HUES6 (cell line): ENCODE measurements at regions not wholly inside any gene's neighbourhood (a gene's known extent, or its start where the extent isn't known, plus 50 kb on each side); places are given as distances from the start of the nearest gene placed in this dataset.
"Not testable (repeated sequence)": the region's sequence is repeated elsewhere in the genome, so short reads cannot be mapped to it uniquely, and the experiment has no call there.

ENCODE experiments used
- H3K27ac ChIP-seq: 2 replicates; pipeline ENCODE4 v1.7.0; 2013; ENCODE audit warnings: low read depth, mild to moderate bottlenecking, low read length, inconsistent platforms
- H3K27me3 ChIP-seq: 2 replicates; pipeline ENCODE4 v1.6.1; 2013; ENCODE audit warnings: low read length; ENCODE audit not compliant: control insufficient read depth, insufficient read depth
- H3K36me3 ChIP-seq: 2 replicates; pipeline ENCODE4 v1.6.1; 2013; ENCODE audit warnings: low read length; ENCODE audit not compliant: control insufficient read depth, insufficient read depth
- H3K4me1 ChIP-seq: 2 replicates; pipeline ENCODE4 v1.6.1; 2013; ENCODE audit warnings: low read length; ENCODE audit not compliant: control insufficient read depth, insufficient read depth
- H3K4me3 ChIP-seq: 2 replicates; pipeline ENCODE4 v1.5.1; 2013; ENCODE audit warnings: low read depth, low read length
- H3K9ac ChIP-seq: one replicate; pipeline ENCODE4 v1.6.1; 2013; ENCODE audit warnings: mild to moderate bottlenecking, low read length
- H3K9me3 ChIP-seq: 2 replicates; pipeline ENCODE4 v1.6.1; 2013; ENCODE audit warnings: low read depth, low read length; ENCODE audit not compliant: control insufficient read depth, insufficient read depth

DNA sequence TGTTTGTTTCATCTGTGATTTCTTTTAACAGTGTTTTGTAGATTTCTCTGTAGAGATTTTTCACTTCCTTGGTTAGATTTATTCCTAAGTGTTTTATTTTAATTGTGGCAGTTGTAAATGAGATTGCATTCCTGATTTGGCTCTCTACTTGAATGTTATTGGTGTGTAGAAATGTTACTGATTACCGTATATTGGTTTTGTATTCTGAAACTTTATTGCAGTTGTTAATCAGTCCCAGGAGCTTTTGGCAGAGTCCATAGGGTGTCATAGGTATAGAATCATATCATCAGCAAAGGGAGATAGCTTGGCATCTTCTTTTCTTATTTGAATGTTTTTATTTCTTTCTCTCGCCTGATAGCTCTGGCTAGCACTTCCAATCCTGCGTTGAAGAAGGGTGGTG, 1386.7 kb downstream of the SLITRK5 start:
- no peaks in the 10 kb centered on the region for H3K27me3 ChIP-seq
- H3K9ac ChIP-seq: no peak overlapping the region
- no peak overlapping the region for H3K27ac ChIP-seq
- no peaks in the 10 kb centered on the region for H3K36me3 ChIP-seq
- no peaks in the 10 kb centered on the region for H3K4me1 ChIP-seq
- H3K4me3 ChIP-seq: no peak overlapping the region
- H3K9me3 ChIP-seq: no peaks in the 10 kb centered on the region

DNA sequence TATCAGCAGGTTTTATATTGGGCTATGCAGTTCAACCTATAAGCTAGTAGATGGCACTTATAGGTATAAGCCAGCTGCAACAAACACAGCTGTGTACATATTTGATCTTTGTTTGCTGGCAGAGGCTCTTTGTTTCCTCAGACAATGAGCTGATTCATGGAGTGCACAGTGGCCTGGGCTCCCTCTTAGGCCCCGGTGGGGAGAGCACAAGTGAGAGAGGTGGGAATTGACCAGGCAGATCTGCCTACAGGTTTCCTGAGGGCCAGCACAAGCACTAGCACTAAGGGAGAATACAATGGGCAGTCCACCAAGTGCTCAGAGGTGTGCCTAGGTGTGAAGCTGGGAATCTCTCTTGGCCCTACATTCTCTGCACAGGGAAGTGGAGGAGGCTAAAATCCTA, 1390.7 kb downstream of the SLITRK5 start:
- no peak overlapping the region for H3K4me3 ChIP-seq
- H3K4me1 ChIP-seq: no peaks in the 10 kb centered on the region

DNA sequence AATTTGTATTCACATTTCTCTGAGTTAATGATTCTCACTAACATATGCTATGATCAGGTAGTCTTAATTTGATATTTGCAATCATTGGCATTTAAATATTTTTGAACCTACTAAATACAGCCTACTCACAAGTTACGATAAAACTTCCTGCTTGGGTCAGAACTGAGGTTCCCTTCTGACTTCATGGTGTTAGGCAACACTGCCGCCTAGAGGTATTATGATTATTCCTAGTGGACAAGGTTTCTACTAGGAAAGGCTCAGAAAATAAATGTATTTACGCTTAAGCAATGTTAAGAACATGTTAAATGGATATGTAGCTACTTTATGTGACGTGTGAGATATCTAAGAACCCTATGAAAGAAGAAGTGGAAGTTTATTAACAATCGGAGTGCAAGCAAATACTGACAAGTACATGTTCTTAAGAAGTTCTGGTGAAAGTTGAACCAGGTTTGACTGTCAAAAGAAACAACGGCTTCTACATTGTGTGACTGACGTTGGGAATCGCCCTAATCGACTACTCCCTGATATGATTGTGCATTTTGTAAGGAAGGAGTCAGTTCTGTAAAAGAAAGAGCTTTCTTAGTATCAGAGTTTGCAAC, 1395.8 kb downstream of the SLITRK5 start:
- H3K4me3 ChIP-seq: no peak overlapping the region
- no peaks in the 10 kb centered on the region for H3K9me3 ChIP-seq
- H3K9ac ChIP-seq: no peak overlapping the region
- H3K36me3 ChIP-seq: no peaks in the 10 kb centered on the region
- H3K27ac ChIP-seq: no peak overlapping the region
- no peaks in the 10 kb centered on the region for H3K4me1 ChIP-seq
- no peaks in the 10 kb centered on the region for H3K27me3 ChIP-seq

More for the DNA sequence above, 1390.7 kb downstream of the SLITRK5 start:
- no peaks in the 10 kb centered on the region for H3K9me3 ChIP-seq
- H3K27me3 ChIP-seq: no peaks in the 10 kb centered on the region
- H3K9ac ChIP-seq: no peak overlapping the region
- no peaks in the 10 kb centered on the region for H3K36me3 ChIP-seq
- H3K27ac ChIP-seq: no peak overlapping the region

DNA sequence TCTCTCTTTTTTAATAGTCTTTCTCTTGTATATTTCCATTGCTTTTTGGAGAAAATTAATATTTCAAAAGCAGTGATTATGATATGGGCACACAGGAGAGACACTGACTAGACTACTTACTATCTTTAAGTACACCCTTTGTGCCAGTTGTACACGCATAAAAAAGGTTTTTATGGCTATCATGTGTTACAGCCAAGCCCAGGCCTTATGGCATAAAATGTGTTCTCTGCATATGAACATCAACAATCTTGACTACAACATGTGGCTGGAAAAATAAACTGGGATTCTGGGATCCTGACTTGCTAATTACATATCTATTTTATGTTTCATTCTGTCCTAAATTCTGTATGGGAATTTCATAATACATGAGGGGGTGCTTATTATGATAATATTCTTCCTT, 1401.8 kb downstream of the SLITRK5 start:
- no peak overlapping the region for H3K9ac ChIP-seq
- H3K4me3 ChIP-seq: no peak overlapping the region
- H3K36me3 ChIP-seq: no peaks in the 10 kb centered on the region
- no peaks in the 10 kb centered on the region for H3K9me3 ChIP-seq
- H3K4me1 ChIP-seq: peaks cover under 1% of the 10 kb centered on the region; the same call in 1 of the 2 replicates
- no peak overlapping the region for H3K27ac ChIP-seq
- no peaks in the 10 kb centered on the region for H3K27me3 ChIP-seq

DNA sequence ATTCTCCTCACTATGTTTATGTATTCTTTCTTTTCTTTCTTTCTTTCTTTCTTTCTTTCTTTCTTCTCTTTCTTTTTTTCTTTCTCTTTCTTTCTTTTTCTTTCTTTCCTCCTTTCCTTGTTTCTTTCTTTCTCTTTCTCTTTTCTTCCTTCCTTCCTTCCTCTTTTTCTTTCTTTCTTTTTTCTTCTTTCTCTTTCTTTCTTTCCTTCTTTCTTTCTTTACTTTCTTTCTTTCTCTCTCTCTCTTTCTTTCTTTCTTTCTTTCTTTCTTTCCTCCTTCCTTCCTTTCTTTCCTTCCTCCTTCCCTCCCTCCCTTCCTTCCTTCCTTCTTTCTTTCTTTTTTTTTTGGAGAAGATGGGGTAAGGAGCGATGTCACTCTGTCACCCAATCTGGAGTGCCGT, 1405.5 kb downstream of the SLITRK5 start:
- Histone ChIP-seq H3K9me3 (no peaks in the 10 kb centered on the region), H3K27ac (no peak overlapping the region), H3K4me1 (peaks cover 3% of the 10 kb centered on the region; the same call in 1 of the 2 replicates), H3K27me3 (no peaks in the 10 kb centered on the region), H3K4me3 (no peak overlapping the region), H3K9ac (no peak overlapping the region), H3K36me3 (no peaks in the 10 kb centered on the region)

DNA sequence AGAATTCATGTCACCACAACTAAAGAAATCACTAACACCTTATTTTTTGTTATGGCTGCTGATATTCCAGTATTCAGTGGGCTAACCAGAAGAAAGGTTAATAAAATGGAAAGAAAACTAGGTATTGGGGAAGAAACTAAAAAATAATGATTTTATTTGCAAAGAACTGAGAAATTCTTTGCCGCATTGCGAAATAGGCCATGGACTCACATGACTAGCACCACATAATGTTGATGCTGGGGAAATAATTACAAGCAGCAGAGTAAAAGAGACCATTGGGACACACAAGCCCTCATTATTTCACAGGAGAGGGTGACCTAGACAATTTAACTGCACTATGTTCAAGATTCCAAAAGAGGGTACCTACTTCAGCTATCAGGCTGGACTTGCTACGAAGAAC, 1411.5 kb downstream of the SLITRK5 start:
- no peaks in the 10 kb centered on the region for H3K27me3 ChIP-seq
- H3K9ac ChIP-seq: no peak overlapping the region
- H3K4me3 ChIP-seq: no peak overlapping the region
- H3K9me3 ChIP-seq: no peaks in the 10 kb centered on the region
- peaks cover 3% of the 10 kb centered on the region; the same call in 1 of the 2 replicates for H3K4me1 ChIP-seq
- H3K36me3 ChIP-seq: no peaks in the 10 kb centered on the region
- H3K27ac ChIP-seq: no peak overlapping the region

DNA sequence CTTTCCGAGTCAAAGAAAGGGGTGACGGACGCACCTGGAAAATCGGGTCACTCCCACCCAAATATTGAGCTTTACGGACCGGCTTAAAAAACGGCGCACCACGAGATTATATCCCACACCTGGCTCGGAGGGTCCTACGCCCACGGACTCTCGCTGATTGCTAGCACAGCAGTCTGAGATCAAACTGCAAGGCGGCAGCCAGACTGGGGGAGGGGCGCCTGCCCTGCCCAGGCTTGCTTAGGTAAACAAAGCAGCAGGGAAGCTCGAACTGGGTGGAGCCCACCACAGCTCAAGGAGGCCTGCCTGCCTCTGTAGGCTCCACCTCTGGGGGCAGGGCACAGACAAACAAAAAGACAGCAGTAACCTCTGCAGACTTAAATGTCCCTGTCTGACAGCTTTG, 1416.9 kb downstream of the SLITRK5 start:
- H3K27ac ChIP-seq, H3K4me1 ChIP-seq, H3K36me3 ChIP-seq, H3K27me3 ChIP-seq, H3K9ac ChIP-seq, H3K9me3 ChIP-seq: not testable (repeated sequence)
- peak overlapping the region; percentile 45; the same call in 1 of the 2 replicates for H3K4me3 ChIP-seq

DNA sequence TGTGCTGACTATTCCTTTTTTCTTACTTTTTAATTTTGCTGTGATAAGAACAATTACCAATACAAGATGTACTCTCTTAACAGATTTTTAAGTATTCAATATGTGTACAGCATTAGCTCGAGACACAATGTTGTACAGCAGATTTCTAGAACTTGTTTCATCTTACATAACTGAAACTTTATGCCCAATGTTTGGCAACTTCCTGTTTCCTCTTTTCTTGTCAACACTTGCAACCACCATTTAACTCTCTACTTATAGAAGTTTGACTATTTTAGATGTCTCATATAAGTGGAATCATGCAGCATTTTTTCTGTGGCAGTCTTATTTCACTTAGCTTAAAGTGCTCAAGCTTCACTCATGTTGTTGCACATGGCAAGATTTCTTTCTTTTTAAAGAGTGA, 1426.8 kb downstream of the SLITRK5 start:
- Histone ChIP-seq H3K27me3 (no peaks in the 10 kb centered on the region), H3K27ac (no peak overlapping the region), H3K4me1 (no peaks in the 10 kb centered on the region), H3K36me3 (no peaks in the 10 kb centered on the region), H3K4me3 (no peak overlapping the region), H3K9ac (no peak overlapping the region), H3K9me3 (no peaks in the 10 kb centered on the region)

DNA sequence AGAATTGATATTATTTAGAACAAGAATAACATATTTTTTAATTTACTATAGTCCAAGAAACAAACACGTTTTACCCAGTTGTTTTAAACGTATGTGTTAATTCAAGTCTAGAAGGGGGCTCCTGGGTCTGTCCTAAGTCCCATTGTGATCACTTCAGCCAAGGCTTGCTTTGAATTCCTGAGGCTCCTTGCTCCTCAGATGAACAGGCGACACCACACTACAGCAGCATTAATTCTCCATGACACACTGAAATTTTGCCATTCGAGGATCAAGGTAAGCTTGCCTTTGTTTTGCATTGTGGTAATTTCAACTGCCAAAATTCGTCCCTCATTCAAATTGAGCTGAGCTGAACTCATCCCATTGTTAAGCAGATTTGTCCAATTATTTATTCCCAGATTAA, 1442.6 kb downstream of the SLITRK5 start:
- Histone ChIP-seq H3K27ac (no peak overlapping the region), H3K9ac (no peak overlapping the region), H3K9me3 (no peaks in the 10 kb centered on the region)

DNA sequence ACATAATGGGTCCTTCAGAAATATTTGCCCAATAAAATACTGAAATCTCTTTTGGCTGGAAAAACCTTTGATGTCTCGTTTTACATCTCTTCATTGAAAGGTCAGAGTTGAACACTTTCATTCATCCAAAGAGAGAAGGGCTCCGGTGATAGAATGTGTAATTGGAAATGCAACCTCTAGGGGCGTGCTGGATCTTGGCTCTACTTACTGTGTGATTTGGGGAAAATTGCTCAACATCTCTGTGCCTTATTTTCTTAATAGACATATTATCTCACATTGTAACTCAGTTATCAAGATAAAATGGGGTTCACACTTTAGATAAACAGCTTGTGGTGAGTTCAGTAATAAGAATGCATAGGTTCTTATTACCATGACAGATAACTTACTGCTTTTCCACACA, 1444.1 kb downstream of the SLITRK5 start:
- no peak overlapping the region for H3K4me3 ChIP-seq
- no peak overlapping the region for H3K27ac ChIP-seq
- no peaks in the 10 kb centered on the region for H3K9me3 ChIP-seq
- no peaks in the 10 kb centered on the region for H3K36me3 ChIP-seq
- no peak overlapping the region for H3K9ac ChIP-seq
- no peaks in the 10 kb centered on the region for H3K27me3 ChIP-seq
- H3K4me1 ChIP-seq: peaks cover 16% of the 10 kb centered on the region

More for the DNA sequence above, 1442.6 kb downstream of the SLITRK5 start:
- Histone ChIP-seq H3K36me3 (no peaks in the 10 kb centered on the region), H3K4me3 (no peak overlapping the region), H3K4me1 (peaks cover 16% of the 10 kb centered on the region), H3K27me3 (no peaks in the 10 kb centered on the region)

DNA sequence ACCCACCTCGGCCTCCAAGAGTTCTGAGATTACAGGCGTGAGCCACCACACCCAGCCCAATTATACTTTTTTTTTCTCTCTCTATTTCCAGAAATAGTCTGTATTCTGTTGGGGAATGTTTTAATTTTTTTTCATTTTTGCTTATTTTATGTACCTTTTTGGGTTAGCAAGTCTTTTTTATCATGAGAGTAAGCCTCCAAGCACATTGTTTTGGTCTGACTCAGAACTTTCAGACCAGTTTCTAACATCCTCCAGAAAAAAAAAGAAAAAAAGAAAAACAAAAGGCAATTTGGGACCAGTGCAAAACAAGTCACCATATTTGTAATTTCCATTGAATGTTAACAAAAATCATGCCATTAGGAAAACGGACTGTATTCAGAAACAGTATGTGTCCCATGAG, 1465.5 kb downstream of the SLITRK5 start:
- no peak overlapping the region for H3K27ac ChIP-seq
- H3K36me3 ChIP-seq: no peaks in the 10 kb centered on the region
- peaks cover 4% of the 10 kb centered on the region; the same call in 1 of the 2 replicates for H3K4me1 ChIP-seq
- H3K4me3 ChIP-seq: no peak overlapping the region
- no peak overlapping the region for H3K9ac ChIP-seq
- no peaks in the 10 kb centered on the region for H3K27me3 ChIP-seq
- no peaks in the 10 kb centered on the region for H3K9me3 ChIP-seq

DNA sequence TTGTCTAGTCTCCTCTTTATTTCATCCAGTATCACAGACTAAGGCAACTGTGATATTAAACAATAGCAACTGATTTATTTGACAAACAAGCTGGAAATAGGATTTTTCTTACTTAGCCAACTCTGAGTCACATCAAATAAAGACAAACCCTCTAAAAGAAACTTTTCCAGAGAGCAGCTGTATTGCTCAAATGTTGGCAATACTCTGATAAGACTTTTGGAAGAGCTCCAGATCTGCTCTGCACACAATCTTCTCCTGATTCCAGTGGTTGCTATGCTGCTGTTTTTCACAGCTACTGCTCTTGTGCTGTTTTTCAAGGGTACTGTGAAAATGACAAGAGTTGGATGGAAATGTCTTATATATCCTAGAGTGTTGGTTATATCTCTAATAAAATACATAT, 1479.2 kb downstream of the SLITRK5 start:
- H3K4me1 ChIP-seq: no peaks in the 10 kb centered on the region
- H3K9ac ChIP-seq: no peak overlapping the region

More for the DNA sequence above, 1479.2 kb downstream of the SLITRK5 start:
- Histone ChIP-seq H3K4me3 (no peak overlapping the region), H3K9me3 (peaks cover 3% of the 10 kb centered on the region; the same call in 1 of the 2 replicates), H3K27me3 (no peaks in the 10 kb centered on the region), H3K27ac (no peak overlapping the region), H3K36me3 (no peaks in the 10 kb centered on the region)
